H1 (cell line): ENCODE measurements at regions not wholly inside any gene's neighbourhood (a gene's known extent, or its start where the extent isn't known, plus 50 kb on each side); places are given as distances from the start of the nearest gene placed in this dataset.

Experiments used
- CBX8 ChIP-seq: fragments of 300-800, 300-1000 bp; sonication (generic); IDR thresholded peaks from 2 replicates; pipeline ENCODE4 v1.7.1; 2016; ENCODE audit warnings: low read depth, low read length, borderline replicate concordance
- FOSL1 ChIP-seq: IDR thresholded peaks from 2 replicates; pipeline ENCODE4 v1.6.1; 2011; ENCODE audit warnings: mild to moderate bottlenecking, low read depth, low read length, moderate library complexity; ENCODE audit not compliant: insufficient read depth
- GTF2F1 ChIP-seq: IDR thresholded peaks from 2 replicates; pipeline ENCODE4 v1.6.1; 2012; ENCODE audit warnings: low read depth, low read length, improper control_type of control experiment, borderline replicate concordance

- TF ChIP-seq GTF2F1 = no peak
- no peak for TF ChIP-seq CBX8
- TF ChIP-seq FOSL1 = no peak
Observed at GRCh38 chr13:39888865-39889810, 233.7 kb downstream of the COG6 start (continued).
